Bronchial epithelial cell (primary cell): ENCODE measurements at regions not wholly inside any gene's neighbourhood (a gene's known extent, or its start where the extent isn't known, plus 50 kb on each side); places are given as distances from the start of the nearest gene placed in this dataset.

ENCODE experiments used
- DNase-seq: peaks from one replicate; pipeline ENCODE4 v3.0.0-alpha.2; 2010; ENCODE audit warnings: low read depth
- FAIRE-seq: peaks from 2 replicates; lab custom pipeline; 2011; peaks lifted over from hg19 to GRCh38; lab: Jason Lieb, UNC
- H3K27me3 ChIP-seq: 2 replicates; pipeline ENCODE4 v1.5.1; 2011; ENCODE audit warnings: low read length; ENCODE audit not compliant: control insufficient read depth, insufficient read depth
- H3K36me3 ChIP-seq: 2 replicates; pipeline ENCODE4 v1.5.1; 2011; ENCODE audit warnings: low read length; ENCODE audit not compliant: control insufficient read depth, insufficient read depth
- H3K4me3 ChIP-seq: 2 replicates; pipeline ENCODE4 v1.5.1; 2011; ENCODE audit warnings: mild to moderate bottlenecking, low read depth, low read length, control low read depth
- CTCF ChIP-seq: IDR thresholded peaks from 2 replicates; pipeline ENCODE4 v1.5.1; 2011; ENCODE audit warnings: mild to moderate bottlenecking, moderate library complexity, low read length, control low read depth, inconsistent platforms; ENCODE audit not compliant: insufficient read depth, severe bottlenecking

GRCh38 chr1:83706354-83706938 lies 292.5 kb downstream of the TTLL7 start:
- H3K36me3 ChIP-seq: no peaks in the 10 kb centered on the region
- no peak for TF ChIP-seq CTCF
- FAIRE-seq: no peak
- DNase-seq: no peak
- H3K27me3 ChIP-seq: no peaks in the 10 kb centered on the region
- H3K4me3 ChIP-seq: no peak overlapping the region

- no peaks in the 10 kb centered on the region for H3K36me3 ChIP-seq
- no peak for DNase-seq
- H3K27me3 ChIP-seq: no peaks in the 10 kb centered on the region
- no peak for FAIRE-seq
- no peak overlapping the region for H3K4me3 ChIP-seq
- no peak for TF ChIP-seq CTCF
Observed at GRCh38 chr1:83705091-83705490, 293.8 kb downstream of the TTLL7 start.

GRCh38 chr1:83704350-83704749 lies 294.6 kb downstream of the TTLL7 start:
- no peak overlapping the region for H3K4me3 ChIP-seq
- no peaks in the 10 kb centered on the region for H3K36me3 ChIP-seq
- TF ChIP-seq CTCF: no peak
- no peak for FAIRE-seq
- no peak for DNase-seq
- H3K27me3 ChIP-seq: no peaks in the 10 kb centered on the region

GRCh38 chr1:83702356-83702755 lies 296.6 kb downstream of the TTLL7 start:
- Histone ChIP-seq H3K27me3 (peaks cover 2% of the 10 kb centered on the region), H3K4me3 (no peak overlapping the region), H3K36me3 (no peaks in the 10 kb centered on the region)
- no peak for TF ChIP-seq CTCF
- FAIRE-seq (no peak), DNase-seq (no peak)

GRCh38 chr1:83701355-83701754 lies 297.6 kb downstream of the TTLL7 start:
- Histone ChIP-seq H3K36me3 (no peaks in the 10 kb centered on the region), H3K4me3 (no peak overlapping the region), H3K27me3 (peaks cover 2% of the 10 kb centered on the region)
- no peak for TF ChIP-seq CTCF
- DNase-seq (no peak), FAIRE-seq (no peak)

GRCh38 chr1:83698644-83699043 lies 300.3 kb downstream of the TTLL7 start:
- Histone ChIP-seq H3K27me3 (peaks cover 2% of the 10 kb centered on the region), H3K4me3 (no peak overlapping the region), H3K36me3 (no peaks in the 10 kb centered on the region)
- FAIRE-seq: no peak
- no peak for TF ChIP-seq CTCF
- no peak for DNase-seq
